SK-N-SH treated with all-trans-retinoic acid at 6 μM for 48 hours (cell line): ENCODE measurements at regions not wholly inside any gene's neighbourhood (a gene's known extent, or its start where the extent isn't known, plus 50 kb on each side); places are given as distances from the start of the nearest gene placed in this dataset.

Experiments used
- ATAC-seq: fragments of 200-7000 bp; cut with Tn5 transposase; 3 replicates; pipeline ENCODE4 v1.9.1; 2020; ENCODE audit warnings: mild to moderate bottlenecking, moderate library complexity
- ARNTL ChIP-seq: fragments of 450-650 bp; formaldehyde crosslinking; IDR thresholded peaks from 2 replicates; pipeline ENCODE4 v1.5.0; 2020; ENCODE audit warnings: low read depth, mild to moderate bottlenecking, moderate library complexity, borderline replicate concordance
- BACH2 ChIP-seq: fragments of 250-450 bp; sonication (Bioruptor Pico); IDR thresholded peaks from 2 replicates; pipeline ENCODE4 v1.9.0; 2021; ENCODE audit warnings: mild to moderate bottlenecking, borderline replicate concordance
- CREB5 ChIP-seq: fragments of 250-450 bp; sonication (Bioruptor Pico); IDR thresholded peaks from 2 replicates; pipeline ENCODE4 v1.5.1; 2020; ENCODE audit warnings: low read depth, mild to moderate bottlenecking, moderate library complexity
- CSDC2 ChIP-seq: fragments of 250-450 bp; sonication (Bioruptor Pico); IDR thresholded peaks from 2 replicates; pipeline ENCODE4 v1.5.0; 2020; ENCODE audit warnings: mild to moderate bottlenecking, moderate library complexity
- ESRRG ChIP-seq: fragments of 250-450 bp; sonication (Bioruptor Pico); IDR thresholded peaks from 2 replicates; pipeline ENCODE4 v1.6.1; 2021; ENCODE audit warnings: mild to moderate bottlenecking
- GLIS3 ChIP-seq: fragments of 250-450 bp; sonication (Bioruptor Pico); IDR thresholded peaks from 2 replicates; pipeline ENCODE4 v1.5.0; 2020; ENCODE audit warnings: mild to moderate bottlenecking, moderate library complexity
- ISL1 ChIP-seq: fragments of 250-450 bp; sonication (Bioruptor Pico); IDR thresholded peaks from 2 replicates; pipeline ENCODE4 v2.1.2; 2022; ENCODE audit warnings: mild to moderate bottlenecking, moderate library complexity
- OSR1 ChIP-seq: fragments of 250-450 bp; sonication (Bioruptor Pico); IDR thresholded peaks from 2 replicates; pipeline ENCODE4 v1.8.0; 2022; ENCODE audit warnings: moderate library complexity, mild to moderate bottlenecking, inconsistent platforms
- PATZ1 ChIP-seq: fragments of 250-450 bp; sonication (Bioruptor Pico); IDR thresholded peaks from 2 replicates; pipeline ENCODE4 v1.8.0; 2020; ENCODE audit warnings: mild to moderate bottlenecking, moderate library complexity, borderline replicate concordance
- PPARA ChIP-seq: fragments of 250-450 bp; sonication (Bioruptor Pico); IDR thresholded peaks from 2 replicates; pipeline ENCODE4 v1.5.0; 2020; ENCODE audit warnings: mild to moderate bottlenecking, borderline replicate concordance
- RARB ChIP-seq: fragments of 250-450 bp; sonication (Bioruptor Pico); IDR thresholded peaks from 2 replicates; pipeline ENCODE4 v1.8.0; 2021; ENCODE audit warnings: mild to moderate bottlenecking, moderate library complexity
- SNAI2 ChIP-seq: fragments of 250-450 bp; sonication (Bioruptor Pico); IDR thresholded peaks from 2 replicates; pipeline ENCODE4 v1.5.0; 2020; ENCODE audit warnings: mild to moderate bottlenecking, moderate library complexity
- TCF4 ChIP-seq: fragments of 250-450 bp; sonication (Bioruptor Pico); IDR thresholded peaks from 2 replicates; pipeline ENCODE4 v1.8.0; 2021; ENCODE audit warnings: mild to moderate bottlenecking, moderate library complexity, borderline replicate concordance
- TOX ChIP-seq: fragments of 250-450 bp; sonication (Bioruptor Pico); IDR thresholded peaks from 2 replicates; pipeline ENCODE4 v1.8.0; 2021; ENCODE audit warnings: mild to moderate bottlenecking, moderate library complexity, borderline replicate concordance
- ZC3H10 ChIP-seq: fragments of 250-450 bp; sonication (Bioruptor Pico); IDR thresholded peaks from 2 replicates; pipeline ENCODE4 v1.5.1; 2021; ENCODE audit warnings: mild to moderate bottlenecking, moderate library complexity
- ZFP3 ChIP-seq: fragments of 250-450 bp; sonication (Bioruptor Pico); IDR thresholded peaks from 2 replicates; pipeline ENCODE4 v1.5.0; 2020; ENCODE audit warnings: mild to moderate bottlenecking, moderate library complexity
- ZFP30 ChIP-seq: fragments of 450-650 bp; formaldehyde crosslinking; IDR thresholded peaks from 2 replicates; pipeline ENCODE4 v1.5.0; 2022; ENCODE audit warnings: mild to moderate bottlenecking, moderate library complexity
- ZNF565 ChIP-seq: fragments of 450-650 bp; formaldehyde crosslinking; conservative IDR thresholded peaks from 2 replicates; pipeline ENCODE4 v1.5.0; 2020; ENCODE audit warnings: low read depth, mild to moderate bottlenecking, moderate library complexity
- ZNF70 ChIP-seq: fragments of 450-650 bp; formaldehyde crosslinking; IDR thresholded peaks from 2 replicates; pipeline ENCODE4 v1.5.0; 2020; ENCODE audit warnings: mild to moderate bottlenecking, moderate library complexity
- ZNF8 ChIP-seq: fragments of 450-650 bp; formaldehyde crosslinking; IDR thresholded peaks from 2 replicates; pipeline ENCODE4 v1.5.0; 2020; ENCODE audit warnings: mild to moderate bottlenecking, moderate library complexity
- TF ChIP-seq, protein P1 (sequence below): fragments of 250-450 bp; sonication (Bioruptor Pico); IDR thresholded peaks from 2 replicates; pipeline ENCODE4 v1.5.0; 2020; ENCODE audit warnings: mild to moderate bottlenecking, moderate library complexity
- TF ChIP-seq, protein P2 (sequence below): fragments of 250-450 bp; sonication (Bioruptor Pico); IDR thresholded peaks from 2 replicates; pipeline ENCODE4 v1.8.0; 2021; ENCODE audit warnings: low read depth, mild to moderate bottlenecking, moderate library complexity, borderline replicate concordance

DNA sequence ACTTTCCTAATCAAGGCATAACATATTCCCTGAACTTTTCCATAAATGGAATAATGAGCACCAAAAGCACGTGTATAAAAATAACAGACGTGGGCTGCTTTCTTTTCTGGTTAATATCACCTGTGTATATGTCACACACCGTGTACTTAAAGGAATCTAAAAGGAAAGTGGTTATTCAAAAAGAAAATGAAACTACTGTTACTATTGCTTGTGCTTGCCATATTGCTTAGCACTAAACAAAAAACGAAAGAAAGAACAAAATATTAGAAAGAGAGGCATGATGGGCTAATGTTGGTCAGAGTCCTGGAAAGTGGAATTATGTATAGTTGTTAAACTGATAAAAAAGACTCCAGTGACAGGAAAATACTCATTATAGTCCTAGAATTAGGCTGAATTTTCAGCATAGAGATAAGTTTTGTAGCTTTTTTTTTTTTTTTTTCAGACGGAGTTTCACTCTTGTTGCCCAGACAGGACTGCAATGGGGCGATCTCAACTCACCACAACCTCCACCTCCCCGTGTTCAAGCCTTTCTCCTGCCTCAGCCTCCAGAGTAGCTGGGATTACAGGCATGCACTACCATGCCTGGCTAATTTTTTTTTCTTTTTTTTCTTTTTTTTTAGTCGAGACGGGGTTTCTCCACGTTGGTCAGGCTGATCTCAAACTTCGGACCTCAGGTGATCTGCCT, 123.2 kb downstream of the PABPC4L start (continued):
- TF ChIP-seq, protein P1, sequence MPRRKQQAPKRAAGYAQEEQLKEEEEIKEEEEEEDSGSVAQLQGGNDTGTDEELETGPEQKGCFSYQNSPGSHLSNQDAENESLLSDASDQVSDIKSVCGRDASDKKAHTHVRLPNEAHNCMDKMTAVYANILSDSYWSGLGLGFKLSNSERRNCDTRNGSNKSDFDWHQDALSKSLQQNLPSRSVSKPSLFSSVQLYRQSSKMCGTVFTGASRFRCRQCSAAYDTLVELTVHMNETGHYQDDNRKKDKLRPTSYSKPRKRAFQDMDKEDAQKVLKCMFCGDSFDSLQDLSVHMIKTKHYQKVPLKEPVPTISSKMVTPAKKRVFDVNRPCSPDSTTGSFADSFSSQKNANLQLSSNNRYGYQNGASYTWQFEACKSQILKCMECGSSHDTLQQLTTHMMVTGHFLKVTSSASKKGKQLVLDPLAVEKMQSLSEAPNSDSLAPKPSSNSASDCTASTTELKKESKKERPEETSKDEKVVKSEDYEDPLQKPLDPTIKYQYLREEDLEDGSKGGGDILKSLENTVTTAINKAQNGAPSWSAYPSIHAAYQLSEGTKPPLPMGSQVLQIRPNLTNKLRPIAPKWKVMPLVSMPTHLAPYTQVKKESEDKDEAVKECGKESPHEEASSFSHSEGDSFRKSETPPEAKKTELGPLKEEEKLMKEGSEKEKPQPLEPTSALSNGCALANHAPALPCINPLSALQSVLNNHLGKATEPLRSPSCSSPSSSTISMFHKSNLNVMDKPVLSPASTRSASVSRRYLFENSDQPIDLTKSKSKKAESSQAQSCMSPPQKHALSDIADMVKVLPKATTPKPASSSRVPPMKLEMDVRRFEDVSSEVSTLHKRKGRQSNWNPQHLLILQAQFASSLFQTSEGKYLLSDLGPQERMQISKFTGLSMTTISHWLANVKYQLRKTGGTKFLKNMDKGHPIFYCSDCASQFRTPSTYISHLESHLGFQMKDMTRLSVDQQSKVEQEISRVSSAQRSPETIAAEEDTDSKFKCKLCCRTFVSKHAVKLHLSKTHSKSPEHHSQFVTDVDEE (CRISPR knock-in tag) = no peak
- no peak for TF ChIP-seq ZNF565 (CRISPR knock-in tag)

DNA sequence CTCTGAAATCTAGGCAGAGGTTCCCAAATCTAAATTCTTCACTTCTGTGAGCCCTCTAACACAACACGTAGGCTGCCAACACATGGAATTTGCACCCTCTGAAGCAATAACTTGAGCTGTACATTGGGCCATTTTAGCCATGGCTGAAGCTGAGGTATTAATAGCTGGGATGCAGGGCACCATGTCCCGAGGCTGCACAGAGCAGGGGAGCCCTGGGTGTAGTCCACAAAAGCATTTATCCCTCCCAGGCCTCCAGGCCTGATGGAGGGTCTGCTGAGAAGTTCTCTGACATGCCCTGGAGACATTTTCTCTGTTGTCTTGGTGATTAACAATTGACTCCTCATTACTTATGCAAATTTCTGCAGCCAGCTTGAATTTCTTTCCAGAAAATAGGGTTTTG, 127.9 kb downstream of the PABPC4L start:
- TF ChIP-seq TOX (CRISPR knock-in tag) = no peak
- TF ChIP-seq GLIS3 (CRISPR knock-in tag) = no peak
- TF ChIP-seq ARNTL (CRISPR knock-in tag) = no peak
- no peak for TF ChIP-seq ZFP30
- TF ChIP-seq ESRRG (CRISPR knock-in tag) = no peak
- TF ChIP-seq ZNF8 (CRISPR knock-in tag) = no peak
- TF ChIP-seq ZFP3 = no peak
- TF ChIP-seq, protein P2, sequence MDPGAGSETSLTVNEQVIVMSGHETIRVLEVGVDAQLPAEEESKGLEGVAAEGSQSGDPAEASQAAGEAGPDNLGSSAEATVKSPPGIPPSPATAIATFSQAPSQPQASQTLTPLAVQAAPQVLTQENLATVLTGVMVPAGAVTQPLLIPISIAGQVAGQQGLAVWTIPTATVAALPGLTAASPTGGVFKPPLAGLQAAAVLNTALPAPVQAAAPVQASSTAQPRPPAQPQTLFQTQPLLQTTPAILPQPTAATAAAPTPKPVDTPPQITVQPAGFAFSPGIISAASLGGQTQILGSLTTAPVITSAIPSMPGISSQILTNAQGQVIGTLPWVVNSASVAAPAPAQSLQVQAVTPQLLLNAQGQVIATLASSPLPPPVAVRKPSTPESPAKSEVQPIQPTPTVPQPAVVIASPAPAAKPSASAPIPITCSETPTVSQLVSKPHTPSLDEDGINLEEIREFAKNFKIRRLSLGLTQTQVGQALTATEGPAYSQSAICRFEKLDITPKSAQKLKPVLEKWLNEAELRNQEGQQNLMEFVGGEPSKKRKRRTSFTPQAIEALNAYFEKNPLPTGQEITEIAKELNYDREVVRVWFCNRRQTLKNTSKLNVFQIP = no peak
- no peak for TF ChIP-seq BACH2 (CRISPR knock-in tag)
- TF ChIP-seq ZNF565 (CRISPR knock-in tag) = no peak
- no peak for TF ChIP-seq SNAI2 (CRISPR knock-in tag)
- TF ChIP-seq, protein P1 (CRISPR knock-in tag) = no peak
- TF ChIP-seq OSR1 (CRISPR knock-in tag) = no peak
- no peak for TF ChIP-seq ZNF70 (CRISPR knock-in tag)
- no peak for TF ChIP-seq TCF4 (CRISPR knock-in tag)
- TF ChIP-seq ZC3H10 (CRISPR knock-in tag) = no peak
- TF ChIP-seq CSDC2 (CRISPR knock-in tag) = no peak
- TF ChIP-seq PPARA (CRISPR knock-in tag) = no peak
- TF ChIP-seq CREB5 = no peak
- no peak for TF ChIP-seq PATZ1 (CRISPR knock-in tag)
- no peak for ATAC-seq

GRCh38 chr4:134072137-134072536, 129.5 kb downstream of the PABPC4L start:
- ATAC-seq = no peak
- TF ChIP-seq BACH2 (CRISPR knock-in tag) (no peak), ARNTL (CRISPR knock-in tag) (no peak), CSDC2 (CRISPR knock-in tag) (no peak), ZNF70 (CRISPR knock-in tag) (no peak), OSR1 (CRISPR knock-in tag) (no peak), TCF4 (CRISPR knock-in tag) (no peak), ISL1 (no peak), TOX (CRISPR knock-in tag) (no peak), ZC3H10 (CRISPR knock-in tag) (no peak), ZNF8 (CRISPR knock-in tag) (no peak), RARB (CRISPR knock-in tag) (no peak), PPARA (CRISPR knock-in tag) (no peak)
